GM13976 (cell line): ENCODE measurements at regions not wholly inside any gene's neighbourhood (a gene's known extent, or its start where the extent isn't known, plus 50 kb on each side); places are given as distances from the start of the nearest gene placed in this dataset.

Experiments
- DNase-seq: peaks from one replicate; pipeline ENCODE4 v3.0.0; 2012; ENCODE audit warnings: low spot score
- in situ Hi-C: fragments of 300-500 bp; cut with MboI; formaldehyde crosslinking; loops from one replicate; pipeline ENCODE4 v1.12.0; 2022; ENCODE audit warnings: low sequenced_read_pairs, mixed read lengths, inconsistent platforms; ENCODE audit not compliant: unreplicated experiment
- TF ChIP-seq, protein P1 (sequence below): IDR thresholded peaks from 2 replicates; pipeline ENCODE4 v1.5.1; 2012; ENCODE audit warnings: borderline replicate concordance, mild to moderate bottlenecking; ENCODE audit not compliant: insufficient read depth; ENCODE audit errors: extremely low read depth, missing control alignments, control extremely low read depth

DNA sequence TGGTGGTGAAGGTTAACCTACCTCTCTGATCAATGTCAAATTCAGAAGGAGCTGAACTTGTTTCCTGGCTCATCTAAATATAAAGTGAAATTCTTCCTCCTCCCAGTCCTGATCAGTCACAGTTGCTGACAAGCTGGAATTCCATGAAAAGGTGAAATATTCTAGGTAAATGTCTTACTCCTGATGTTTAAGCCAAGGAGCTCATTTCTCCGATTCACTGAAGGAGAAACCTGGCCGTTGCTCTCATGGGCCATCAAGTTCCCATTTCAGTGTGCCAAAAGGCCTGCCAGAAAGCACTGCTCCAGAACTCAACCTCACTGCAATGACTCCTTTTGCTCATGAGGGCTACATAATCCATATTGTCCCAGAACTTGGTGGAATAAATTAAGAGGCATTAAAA lies 707.5 kb downstream of the GALC start:
- no peak for DNase-seq
- TF ChIP-seq, protein P1, sequence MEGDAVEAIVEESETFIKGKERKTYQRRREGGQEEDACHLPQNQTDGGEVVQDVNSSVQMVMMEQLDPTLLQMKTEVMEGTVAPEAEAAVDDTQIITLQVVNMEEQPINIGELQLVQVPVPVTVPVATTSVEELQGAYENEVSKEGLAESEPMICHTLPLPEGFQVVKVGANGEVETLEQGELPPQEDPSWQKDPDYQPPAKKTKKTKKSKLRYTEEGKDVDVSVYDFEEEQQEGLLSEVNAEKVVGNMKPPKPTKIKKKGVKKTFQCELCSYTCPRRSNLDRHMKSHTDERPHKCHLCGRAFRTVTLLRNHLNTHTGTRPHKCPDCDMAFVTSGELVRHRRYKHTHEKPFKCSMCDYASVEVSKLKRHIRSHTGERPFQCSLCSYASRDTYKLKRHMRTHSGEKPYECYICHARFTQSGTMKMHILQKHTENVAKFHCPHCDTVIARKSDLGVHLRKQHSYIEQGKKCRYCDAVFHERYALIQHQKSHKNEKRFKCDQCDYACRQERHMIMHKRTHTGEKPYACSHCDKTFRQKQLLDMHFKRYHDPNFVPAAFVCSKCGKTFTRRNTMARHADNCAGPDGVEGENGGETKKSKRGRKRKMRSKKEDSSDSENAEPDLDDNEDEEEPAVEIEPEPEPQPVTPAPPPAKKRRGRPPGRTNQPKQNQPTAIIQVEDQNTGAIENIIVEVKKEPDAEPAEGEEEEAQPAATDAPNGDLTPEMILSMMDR = no peak
- in situ Hi-C loops = no loop called here

DNA sequence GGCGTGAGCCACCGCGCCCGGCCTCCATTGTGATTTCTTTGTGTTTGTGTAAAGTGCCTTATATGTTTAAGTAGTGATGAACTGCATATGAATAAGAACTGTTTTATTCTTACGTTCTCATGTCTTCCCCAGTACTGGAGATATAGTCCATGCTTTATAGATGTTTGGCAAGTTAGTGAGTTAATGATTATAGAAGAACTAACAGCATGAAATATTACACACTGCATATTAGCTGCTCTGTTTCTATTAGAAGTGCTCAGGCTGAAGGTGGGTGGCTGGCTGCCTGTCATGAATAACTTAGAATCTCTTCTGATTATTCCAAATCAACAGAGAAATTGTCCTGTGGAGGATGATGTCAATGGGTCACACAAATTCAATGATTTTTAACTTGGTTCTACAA lies 709.4 kb downstream of the GALC start:
- in situ Hi-C loops = no loop called here
- DNase-seq = no peak

DNA sequence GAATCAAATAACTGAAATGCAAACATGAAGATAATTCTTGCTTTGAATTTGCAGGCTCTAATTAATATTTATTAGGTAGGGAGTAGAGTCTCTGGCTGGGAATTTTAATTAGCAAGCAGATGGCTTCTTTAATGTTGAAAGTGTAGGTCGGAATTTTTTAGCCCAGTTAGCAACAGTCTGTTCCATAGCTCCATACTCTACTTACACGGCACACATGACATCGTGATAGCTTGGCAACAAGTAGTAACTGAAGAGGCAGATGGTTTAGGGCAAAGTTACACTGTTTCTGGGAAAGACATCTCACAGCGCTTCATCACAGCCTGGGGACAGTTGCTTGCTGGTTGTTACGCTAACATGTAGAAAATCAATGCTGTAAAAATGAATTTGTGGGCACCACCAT lies 710.7 kb downstream of the GALC start:
- in situ Hi-C loops = no loop called here
- TF ChIP-seq, protein P1 = no peak
- no peak for DNase-seq

More for the DNA sequence above, 709.4 kb downstream of the GALC start:
- TF ChIP-seq, protein P1 = no peak

DNA sequence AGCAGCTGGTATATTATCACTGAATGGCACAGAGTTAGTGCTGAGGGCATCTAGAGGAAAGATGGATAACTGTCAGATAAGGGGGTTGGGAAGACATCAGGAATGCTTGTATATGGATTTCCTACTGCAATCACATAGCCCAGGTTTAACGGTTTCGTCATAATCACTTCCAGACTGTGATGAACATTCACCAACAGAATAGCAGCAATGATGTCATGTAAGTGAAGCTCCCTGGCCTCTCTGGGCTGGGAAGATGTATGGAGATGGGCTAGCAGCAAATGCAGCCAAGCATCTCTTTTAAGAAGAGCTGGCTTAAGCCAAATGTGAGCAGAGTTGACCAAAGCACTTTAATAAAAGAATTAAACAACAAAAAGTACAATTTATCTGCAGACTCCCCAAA lies 714.6 kb downstream of the GALC start:
- in situ Hi-C loops = no loop called here
- no peak for DNase-seq
- TF ChIP-seq, protein P1 = no peak

DNA sequence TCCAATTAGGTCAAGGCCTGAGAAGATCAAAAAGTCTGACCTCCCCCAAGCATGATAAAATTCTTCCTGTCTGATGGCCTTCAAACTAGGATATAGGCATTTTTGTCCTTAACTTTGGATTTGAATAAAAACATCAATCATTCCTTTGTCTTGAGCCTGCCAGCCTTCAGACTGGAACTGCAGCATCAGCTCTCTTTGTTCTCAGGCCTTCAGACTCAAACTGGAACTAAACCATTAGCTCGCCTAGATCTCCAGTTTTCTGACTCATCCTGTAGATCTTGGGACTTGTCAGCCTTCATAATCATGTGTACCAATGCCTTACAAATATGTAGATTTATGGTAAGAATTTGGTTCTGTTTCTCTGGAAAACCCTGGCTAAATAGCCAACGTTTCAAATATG lies 721.7 kb downstream of the GALC start:
- DNase-seq = no peak
- in situ Hi-C loops = no loop called here
- TF ChIP-seq, protein P1 = no peak

DNA sequence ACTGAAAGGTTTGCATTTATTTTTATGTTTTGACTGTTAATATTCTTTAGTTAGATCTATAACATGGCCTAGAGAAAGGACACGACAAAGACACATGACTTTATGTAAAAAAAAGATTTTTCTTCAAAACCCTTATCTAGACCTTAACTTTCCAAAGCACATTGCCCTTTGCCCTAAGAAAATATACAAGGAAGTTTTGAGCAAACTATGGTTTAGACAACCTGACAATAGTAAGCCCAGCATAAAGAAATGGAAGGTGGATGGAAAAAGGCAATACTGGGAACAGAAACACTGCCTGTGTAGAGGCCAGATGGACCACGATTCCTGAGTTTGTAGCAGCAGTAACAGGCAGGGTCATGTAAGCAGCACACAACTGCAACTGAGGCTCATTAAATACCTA lies 724.0 kb downstream of the GALC start:
- in situ Hi-C loops = no loop called here
- no peak for DNase-seq
- TF ChIP-seq, protein P1 = no peak

DNA sequence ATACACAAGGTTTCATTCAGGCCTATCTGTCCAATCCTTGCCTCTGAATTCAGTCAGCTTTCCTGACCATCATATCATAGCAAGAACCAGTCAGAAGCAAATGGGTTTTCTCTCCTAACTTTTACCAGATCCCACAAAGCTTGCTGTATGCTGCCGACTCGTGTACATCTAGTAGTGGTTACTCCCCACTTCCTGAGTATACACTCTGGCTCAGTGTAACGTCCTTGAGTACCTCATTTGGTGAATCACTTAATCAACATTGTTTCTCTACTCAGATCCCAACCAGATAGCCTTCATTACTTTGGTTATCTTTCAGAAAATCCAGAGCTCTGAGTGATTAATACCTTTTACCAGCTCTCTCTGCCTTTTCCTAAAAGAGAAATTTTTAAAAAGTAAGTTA lies 728.2 kb downstream of the GALC start:
- TF ChIP-seq, protein P1 = no peak
- no peak for DNase-seq
- in situ Hi-C loops = no loop called here
